ENCODE measurements at regions not wholly inside any gene's neighbourhood (a gene's known extent, or its start where the extent isn't known, plus 50 kb on each side); places are given as distances from the start of the nearest gene placed in this dataset.

DNA sequence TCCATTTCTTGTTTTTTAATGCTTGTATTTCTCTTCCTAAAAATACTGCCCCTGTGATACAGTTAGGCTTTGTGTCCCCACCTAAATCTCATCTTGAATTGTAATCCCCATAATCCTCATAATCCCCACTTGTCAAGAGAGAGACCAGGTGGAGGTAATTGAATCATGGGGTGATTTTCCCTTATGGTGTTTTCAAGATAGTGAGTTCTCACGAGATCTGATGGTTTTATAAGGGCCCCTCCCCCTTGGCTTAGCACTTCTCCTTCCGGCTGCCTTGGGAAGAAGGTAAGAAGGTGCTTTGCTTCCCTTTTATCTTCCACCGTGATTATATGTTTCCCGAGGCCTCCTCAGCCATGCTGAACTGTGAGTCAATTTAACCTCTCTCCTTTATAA, 227.4 kb downstream of the MAN2A1 start:
- DNase-seq, result no peak

DNA sequence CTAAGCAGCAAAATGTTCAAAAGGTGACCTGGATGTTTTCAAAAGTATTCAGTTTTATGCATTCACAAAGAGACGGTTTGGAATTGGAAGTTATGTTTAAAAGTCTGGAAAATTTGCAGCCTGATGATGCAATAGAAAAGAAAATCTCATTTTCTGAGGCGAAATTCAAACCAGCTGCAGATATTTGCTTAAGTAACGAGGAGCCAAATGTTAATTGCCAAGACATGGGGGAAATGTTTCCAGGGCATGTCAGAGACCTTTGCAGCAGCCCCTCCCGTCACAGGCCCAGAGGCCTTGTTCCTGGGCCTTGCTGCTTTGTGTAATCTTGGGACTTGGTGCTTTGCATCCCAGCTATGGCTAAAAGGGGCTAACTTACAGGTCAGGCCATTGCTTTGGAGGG, 228.2 kb downstream of the MAN2A1 start:
- no peak for DNase-seq

DNA sequence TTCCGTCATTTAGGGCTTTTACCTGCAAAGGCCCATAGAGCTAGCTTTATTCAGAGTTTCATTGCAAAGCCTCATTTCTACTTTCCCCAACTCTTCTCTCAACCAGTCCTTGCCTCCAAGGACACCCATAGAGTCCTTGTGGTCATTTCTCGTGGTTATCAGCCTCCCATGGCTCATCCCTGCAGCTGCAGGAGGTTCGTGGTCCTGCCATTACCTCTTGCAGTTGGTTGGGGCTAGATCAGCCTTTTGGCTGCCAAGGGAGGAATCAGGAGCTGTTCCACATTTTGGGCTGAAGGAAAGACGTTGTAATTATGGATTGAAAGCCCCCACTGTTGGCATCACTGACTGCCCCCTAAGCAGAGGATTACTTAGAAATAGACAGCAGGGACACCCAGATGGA, 231.0 kb downstream of the MAN2A1 start:
- DNase-seq, result no peak

DNA sequence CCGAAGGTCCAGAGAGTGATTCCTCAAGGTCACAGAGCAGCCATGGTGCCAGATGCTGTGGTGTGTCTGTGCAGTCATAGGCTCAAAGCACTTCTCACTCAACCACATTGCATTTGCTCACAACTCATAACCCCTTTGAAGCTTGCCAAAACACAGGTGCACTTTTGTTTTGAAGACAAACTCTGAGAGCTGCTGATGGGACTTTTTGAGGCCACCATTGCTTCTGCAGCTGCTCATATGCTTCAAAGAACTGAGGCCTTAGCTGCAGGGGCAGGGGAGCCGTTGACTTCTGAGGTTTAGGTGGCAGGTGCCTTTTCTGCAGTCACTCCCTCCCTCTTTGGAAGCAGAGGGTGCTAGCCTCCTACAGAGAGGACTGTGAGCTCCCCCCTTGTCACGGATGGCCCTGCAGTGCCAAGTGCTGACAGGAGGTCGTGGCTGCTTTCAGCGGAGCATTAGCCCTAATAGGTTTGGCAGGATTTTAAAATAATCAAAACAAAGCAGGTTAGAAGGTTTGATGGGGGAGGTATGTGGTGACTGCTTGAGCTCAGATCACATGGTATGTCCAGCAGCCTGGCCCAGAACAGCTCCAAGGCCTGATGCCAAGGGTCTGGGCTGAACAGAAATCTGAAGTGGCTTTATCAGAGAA, 232.1 kb downstream of the MAN2A1 start:
- DNase-seq, result no peak

DNA sequence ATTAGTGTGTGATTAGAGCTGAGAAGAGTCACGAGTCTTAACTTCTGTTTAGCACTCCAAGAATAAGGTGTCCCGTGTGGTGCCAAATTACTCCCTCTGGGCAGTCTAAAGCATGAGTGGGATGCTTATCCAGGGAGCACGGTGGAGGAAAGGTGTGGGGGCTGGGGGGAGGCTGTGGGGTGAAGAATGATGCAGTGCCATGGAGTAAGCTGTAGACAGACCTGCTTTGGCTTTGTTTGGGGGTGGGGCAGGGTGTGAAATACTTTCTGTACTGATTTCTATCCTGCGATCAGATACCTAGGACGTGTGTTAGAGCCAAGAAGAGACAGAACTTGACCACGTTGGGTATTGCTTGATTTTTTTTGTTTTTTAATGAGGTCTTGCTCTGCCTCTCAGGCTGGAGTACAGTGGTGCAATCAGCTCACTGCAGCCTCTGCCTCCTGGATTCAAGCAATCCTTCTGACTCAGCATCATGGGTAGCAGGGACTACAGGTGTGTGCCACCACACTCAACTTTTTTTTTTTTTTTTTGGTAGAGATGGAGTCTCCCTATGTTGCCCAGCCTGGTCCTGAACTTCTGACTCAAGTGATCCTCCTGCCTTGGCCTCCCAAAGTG, 232.8 kb downstream of the MAN2A1 start:
- DNase-seq, result no peak

DNA sequence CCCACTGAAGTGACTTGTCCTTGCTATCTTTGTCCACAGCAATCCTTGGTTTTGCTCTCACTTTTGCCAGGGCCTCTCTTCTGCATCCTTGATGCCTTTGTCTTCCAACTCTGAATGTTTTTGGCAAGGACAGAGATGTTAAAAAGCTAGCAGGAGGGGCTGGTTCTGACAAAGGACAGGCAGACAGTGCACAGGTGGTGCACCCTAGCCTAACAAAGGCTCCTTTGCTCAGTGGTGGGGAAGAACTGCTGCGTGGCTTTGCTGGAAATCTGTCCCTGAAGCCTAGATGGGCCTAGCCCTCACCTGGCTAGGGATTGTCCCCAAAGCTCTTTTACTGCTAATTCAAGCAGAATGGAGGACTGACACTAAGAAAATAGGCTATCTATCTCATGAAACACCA, 233.5 kb downstream of the MAN2A1 start:
- no peak for DNase-seq

DNA sequence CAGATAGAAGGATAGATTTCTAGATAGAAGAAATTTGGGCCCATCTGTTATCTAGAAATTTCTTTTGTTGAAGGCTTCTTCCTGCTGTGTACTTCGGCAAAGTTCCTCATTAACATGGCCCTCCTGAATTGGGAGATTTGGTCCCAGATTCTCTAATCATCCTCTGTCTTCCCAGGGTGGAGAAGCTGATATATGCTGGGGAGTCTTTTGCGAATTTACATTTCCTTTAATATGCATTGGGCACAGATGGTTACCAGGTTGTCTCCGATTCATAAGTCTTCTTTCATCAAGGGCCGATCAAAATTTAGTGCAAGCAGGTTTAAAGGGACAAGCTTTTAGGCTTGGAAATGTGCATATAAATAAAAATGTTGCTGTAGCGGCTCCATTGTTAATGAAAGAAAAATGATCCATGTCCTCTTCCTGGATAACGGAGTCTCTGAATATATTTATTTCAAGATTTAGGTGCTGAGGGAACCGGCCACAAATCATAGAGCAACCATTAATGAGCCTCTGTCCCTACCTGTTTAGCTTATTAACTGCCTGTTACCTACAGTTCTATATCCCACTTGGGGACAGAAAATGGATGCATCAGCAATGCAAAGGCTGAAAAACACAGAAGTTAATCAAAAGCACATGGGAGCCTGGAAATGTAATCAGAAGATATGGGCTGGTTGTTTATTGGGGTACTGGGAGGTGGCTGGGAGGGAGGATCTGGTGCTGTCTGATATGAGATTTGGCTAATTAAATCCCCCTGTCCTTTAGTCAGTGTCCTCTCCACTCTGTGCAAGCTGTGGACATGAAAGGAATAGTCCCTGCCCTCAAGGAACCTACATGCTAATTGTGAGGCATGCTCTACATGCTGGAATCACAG, 234.7 kb downstream of the MAN2A1 start:
- no peak for DNase-seq

DNA sequence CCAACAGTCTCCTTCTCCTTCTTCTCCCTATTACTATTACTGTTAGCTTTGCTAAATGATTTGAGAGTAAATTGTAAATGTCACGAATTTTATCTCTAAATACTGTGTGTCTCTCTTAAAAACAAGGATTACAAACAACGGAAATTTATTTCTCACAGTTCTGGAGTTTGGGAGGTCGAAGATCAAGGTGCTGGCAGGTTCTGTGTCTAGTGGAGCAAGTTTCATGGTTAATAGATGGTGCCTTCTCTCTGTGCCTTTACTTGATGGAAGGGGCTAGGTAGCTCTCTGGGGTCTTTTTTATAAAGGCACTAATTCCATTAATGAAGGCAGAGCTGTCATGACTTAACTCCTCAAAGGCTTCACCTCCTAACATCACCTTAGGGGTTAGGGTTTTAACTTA, 237.9 kb downstream of the MAN2A1 start:
- no peak for DNase-seq

DNA sequence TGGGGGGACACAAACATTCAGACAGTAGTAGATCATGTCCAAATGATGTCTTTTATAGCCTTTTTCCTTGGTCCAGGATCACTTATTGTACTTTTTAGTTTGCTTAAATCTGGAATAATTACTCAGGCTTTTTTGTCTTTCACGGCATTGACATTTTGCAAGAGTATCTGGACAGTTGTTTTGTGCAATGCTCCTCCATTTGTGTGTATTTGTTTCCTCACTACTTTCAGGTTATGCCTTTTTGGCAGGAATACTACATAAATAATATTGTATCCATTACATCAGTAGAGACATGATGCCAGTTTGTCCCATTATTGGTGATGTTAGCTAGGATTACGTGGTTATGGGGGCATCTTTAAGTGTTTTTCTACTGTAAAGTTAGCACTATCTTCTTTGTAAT, 238.3 kb downstream of the MAN2A1 start:
- no peak for DNase-seq

DNA sequence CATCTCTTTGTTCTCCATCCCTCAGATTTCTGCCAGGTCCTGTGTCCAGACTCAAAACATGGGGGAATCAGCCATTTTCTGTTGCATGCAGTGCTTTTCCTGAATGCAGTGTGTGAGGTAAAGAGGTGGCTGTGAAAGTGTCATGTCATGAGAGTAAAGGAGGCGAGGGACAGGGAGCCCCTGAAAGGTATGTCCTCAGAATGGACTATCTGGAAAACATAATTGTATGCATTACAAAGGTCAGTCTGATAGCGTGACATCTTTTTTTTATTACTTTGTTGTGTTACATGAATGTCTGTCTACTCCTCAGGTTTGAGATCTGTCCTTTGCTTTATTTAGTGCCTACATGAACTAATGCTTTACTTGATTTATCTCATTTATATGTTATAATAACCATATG, 239.1 kb downstream of the MAN2A1 start:
- DNase-seq, result no peak

DNA sequence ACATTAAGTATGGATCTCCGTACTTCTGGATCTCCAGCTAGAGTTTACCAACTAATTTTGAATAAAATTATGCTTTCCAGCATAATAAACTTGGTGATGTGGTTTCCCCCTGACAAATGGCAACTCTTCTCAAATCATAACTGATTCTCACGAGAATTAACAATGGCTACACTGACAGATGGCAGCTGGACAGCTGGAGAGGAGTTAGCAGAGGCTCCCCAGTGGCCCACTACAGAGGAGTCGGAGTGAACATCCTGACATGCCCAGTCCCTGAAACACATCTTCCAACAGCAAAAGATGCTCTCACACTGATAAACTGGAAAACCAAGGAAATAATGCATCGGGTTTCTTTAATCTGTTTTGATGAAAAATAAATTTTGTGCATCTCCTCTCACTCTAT, 239.6 kb downstream of the MAN2A1 start:
- DNase-seq, result no peak

DNA sequence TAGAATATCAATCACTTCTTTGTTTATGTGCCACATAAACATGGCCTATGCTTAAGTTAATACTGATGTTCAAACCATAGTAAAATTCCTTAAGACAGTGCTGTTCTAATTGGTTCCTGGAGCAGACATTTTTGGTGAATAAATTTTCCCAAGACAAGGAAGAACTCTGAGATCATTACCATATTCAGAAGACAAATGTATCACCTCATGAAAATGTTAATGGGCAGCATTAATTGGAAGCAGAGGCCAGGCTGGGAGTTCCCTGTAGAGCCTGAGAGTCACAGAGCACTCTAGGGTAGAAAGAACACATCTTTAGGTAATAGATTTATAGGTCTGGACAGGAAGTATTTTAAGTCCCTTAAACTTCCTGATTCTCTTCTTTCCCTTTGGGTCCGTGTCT, 240.2 kb downstream of the MAN2A1 start:
- DNase-seq, result no peak

DNA sequence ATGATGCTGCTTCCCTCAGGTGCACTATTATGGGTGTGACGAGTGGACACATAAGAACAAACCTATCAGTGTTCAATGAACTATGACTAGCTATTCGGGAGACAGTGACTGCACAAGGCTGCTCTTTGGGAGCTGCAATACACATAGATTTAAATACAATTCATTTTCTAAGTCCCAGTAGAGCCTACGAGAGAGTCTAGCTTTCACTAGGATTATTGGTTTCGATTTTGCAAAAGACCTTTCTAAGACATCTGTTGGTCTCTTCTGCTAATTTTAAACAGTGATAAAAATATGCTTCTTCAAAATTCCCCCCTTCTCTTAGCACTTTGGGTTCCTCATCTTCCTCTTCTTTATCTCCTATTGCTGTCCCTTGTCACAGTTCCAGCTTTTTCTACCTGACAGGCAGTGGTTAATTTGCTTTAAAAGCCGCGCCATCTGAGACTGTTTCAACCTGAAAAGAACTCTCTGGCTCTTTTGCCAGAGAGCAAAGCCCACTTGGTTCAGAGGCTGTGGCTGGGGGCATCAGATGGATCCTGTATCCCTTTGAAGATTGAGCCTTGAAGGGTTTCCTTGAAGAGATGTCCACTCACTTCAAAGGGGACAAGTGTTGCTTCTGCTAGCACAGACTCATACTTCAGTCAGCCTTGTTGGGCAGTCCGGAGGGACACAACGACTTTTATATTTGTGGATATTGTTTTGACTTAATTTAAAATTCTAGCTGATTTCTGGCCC, 241.5 kb downstream of the MAN2A1 start:
- DNase-seq, result no peak

DNA sequence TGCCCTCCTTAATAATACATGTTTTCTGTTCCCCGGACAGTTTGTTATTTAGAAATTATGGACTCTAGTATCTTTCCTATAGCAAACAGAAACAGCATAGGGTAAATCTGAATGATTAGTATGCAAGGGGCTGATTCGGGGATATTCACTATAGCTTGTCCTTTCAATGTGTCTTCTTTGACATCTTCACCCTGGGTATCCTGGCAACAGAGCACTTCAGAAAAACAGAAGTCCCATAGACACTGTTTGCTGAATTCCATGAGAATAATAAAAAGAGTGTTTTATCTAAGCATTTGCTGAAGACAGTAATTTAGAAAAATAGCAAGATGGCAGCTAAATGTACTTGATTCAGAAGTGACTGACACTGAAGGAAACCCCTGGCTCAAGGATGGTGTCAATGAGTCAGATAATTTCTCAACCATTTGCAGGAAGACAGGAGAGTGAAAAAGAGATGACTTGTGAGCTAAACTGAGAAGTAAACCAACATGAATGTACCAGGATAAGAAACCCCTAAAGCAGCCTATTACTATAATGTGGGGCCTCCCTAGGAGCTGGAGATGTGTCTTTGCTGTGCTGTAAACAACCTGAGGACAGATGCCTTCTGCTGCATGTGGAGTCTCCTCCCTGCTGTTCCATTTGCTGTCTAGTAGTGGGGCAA, 246.2 kb downstream of the MAN2A1 start:
- DNase-seq, result no peak

DNA sequence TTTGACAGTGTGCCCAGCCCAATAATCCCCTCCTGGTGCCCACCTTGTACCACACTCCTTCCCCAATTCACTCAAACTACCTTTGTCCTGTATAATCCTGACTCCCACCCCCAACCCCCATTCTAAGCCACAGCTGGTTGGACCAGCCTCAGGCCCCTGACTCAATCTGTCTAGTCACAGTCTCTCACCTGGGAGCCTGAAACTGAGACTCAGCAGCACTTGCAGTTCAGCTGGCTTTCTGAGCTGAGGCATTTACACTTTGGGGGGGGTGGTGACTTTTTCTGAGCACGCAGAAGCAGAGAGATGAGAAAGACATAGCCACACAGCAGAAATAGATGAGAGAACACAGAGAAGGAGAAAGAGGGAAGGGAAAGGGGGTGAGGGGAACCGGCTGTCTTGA, 247.3 kb downstream of the MAN2A1 start:
- no peak for DNase-seq

DNA sequence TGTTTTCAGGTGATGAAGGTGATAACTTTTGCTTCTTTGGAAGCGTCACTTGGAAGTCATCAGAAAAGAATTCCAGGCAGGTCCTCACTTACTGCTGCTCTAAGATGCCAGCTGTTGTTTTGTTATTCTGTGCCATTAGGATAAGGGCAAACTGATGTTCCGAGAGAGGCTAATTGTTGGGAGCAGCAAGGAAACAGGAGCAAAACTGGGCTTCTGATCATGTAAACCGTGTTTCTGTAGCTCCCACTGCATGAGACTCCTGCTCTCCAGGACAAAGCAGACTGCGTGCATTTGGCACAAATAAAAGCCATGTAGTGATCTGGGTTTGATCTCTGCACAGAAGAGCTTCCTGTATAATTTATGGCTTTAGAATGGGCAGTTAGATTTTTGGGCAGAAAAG, 248.2 kb downstream of the MAN2A1 start:
- DNase-seq, result no peak

DNA sequence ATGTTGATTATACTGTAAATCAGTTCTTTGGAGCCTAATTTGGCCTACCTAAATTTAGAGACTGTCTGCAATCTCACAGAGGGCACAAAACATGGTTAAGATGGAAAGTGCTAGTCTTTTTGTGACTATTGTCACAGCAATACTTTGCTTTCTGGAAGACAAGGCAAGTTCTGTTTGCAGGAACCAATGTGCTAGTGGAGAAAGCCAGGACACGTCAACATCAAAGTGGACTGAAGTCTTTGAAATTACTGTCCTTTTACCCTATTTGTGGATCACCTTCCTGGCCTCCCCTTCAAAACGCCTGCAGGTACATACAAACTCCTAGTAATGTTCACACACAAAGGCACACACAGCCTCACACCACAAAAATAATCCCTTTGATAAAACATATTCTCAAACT, 248.7 kb downstream of the MAN2A1 start:
- DNase-seq, result no peak

DNA sequence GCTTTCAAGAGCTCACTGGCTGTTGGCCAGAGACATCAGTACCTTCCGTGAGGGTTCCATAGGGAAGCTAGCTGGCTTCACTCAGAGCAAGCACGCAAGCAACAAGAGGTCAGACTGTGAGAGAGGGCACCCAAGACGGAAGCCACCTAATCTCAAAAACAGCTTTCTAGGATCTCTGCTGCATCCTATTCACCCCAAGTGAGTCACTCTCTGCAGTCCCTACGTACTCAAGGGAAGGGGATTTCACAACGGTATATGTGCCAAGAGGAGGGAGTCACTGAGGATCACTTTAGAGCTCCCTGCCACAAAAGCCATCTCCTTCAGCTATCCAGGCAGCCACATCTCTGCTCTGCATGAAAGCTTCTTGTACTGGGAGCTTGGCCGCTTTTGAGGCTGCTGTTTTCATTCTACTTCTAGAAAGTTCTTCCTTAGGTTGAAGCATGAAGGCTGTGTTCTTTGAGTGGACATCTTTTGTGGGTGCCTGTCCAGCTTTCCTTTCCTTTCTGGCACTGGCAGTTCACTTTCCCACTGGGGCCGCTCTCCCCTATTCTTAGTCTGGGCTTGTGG, 249.5 kb downstream of the MAN2A1 start:
- DNase-seq, result no peak

DNA sequence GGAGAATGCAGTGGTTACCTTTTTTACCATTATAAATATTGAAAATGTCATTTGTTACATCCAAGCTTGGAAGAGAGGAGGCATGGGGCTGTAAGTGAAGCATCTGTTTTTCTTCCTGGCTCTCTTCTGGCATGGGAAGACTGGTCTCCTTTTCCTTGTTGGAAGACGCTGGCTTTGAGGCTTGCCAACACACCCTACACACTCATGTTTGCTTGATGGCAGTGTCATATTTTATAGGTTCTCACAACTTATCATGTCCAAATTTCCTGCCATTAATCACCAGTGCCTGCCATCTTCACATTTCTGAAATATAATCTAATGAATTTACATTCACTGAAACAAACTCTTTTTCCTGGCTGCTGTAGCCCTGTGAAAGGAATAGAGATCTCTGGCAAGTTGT, 252.9 kb downstream of the MAN2A1 start:
- DNase-seq, result no peak

DNA sequence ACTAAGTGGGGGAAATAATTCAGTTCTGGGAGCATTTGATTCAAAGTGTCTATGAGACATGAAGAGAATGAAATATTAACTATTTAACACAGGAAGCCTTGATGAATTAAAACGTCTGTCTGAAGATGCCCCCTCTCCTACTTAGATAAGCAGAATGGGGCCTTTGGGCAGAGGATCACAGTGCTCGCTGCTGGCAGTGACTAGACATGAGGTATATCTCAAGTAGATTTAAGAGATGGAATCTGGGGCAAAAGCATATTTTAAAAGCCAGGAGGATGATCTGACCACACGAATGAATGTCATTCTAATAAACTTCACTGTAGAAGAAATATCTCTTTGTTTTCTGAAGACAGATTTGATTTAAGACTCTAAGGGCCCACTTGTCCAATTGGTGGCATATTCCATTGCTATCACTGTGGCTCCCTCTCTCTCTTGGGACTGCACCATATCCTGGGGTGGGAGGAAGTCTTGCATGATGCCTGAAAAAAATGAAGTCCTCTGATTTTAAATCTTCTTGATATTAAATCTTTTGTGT, 254.0 kb downstream of the MAN2A1 start:
- DNase-seq, result no peak

DNA sequence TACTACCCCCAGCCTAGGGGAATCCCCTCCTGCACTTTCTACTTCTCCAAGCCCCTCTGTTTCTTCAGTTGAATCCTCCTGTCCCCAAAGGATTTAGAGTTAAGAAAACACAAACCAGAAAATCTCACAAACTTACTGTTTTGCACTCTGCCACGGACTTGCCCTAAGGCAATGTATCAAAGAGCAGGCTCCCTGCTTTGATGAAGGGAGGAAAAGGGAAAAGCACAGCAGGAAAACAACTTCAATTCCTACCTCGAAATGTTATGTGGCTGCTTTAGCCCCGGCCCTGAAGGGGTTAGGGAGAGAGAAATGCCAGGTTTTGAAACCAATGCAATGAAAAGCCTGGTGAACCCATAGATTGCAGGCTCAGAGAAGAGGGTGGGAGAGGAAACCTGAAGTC, 254.7 kb downstream of the MAN2A1 start:
- DNase-seq, result no peak

DNA sequence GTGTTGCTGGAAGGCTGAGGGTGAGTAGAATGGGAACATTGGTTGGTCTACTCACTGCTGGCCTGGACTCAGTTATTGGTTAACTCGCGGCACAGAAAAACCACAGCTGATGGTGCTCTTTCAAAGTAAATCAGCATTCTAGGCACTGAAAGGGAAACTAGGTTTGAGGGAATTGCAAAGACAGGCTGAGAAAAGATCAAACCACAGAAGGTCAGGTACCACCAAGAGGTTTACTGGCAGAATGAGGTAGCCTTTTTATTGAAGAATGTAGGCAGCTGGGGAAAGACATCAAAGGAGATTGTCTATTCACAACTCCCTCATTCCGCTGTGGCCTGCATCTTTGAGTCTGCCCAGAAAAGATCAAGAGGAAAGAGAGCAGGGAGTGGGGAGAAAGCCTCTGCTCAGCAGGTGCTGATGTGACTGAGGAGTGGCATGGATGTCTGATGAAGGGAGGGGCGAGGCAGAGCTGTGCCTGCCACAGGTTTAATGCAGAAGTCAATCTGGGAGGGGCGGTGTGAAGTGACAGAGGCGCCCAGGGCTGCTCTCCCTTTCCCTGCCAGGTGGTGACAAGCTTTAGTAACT, 255.5 kb downstream of the MAN2A1 start:
- DNase-seq, result no peak

Data from bone marrow (tissue), 2 donors.